GM18873 (cell line): ENCODE measurements at regions not wholly inside any gene's neighbourhood (a gene's known extent, or its start where the extent isn't known, plus 50 kb on each side); places are given as distances from the start of the nearest gene placed in this dataset.

Experiments
- ATAC-seq: cut with Tn5 transposase; IDR thresholded peaks from one replicate; pipeline ENCODE4 v1.9.1; 2021; ENCODE audit warnings: mild to moderate bottlenecking, moderate library complexity, moderate number of reproducible peaks; ENCODE audit not compliant: unreplicated experiment, low FRiP score

- no peak for ATAC-seq
These were observed 59.5 kb downstream of the PTGS2 start for GRCh38 chr1:186620566-186621350.

GRCh38 chr1:186618401-186619170 lies 61.6 kb downstream of the PTGS2 start:
- peak; percentile 100 for ATAC-seq

GRCh38 chr1:186617926-186618325 lies 62.3 kb downstream of the PTGS2 start:
- ATAC-seq: no peak

GRCh38 chr1:186616511-186616910 lies 63.7 kb downstream of the PTGS2 start:
- ATAC-seq: no peak

- no peak for ATAC-seq
These were observed 64.9 kb downstream of the PTGS2 start for GRCh38 chr1:186615332-186615731.

GRCh38 chr1:186611156-186611555 lies 69.1 kb downstream of the PTGS2 start:
- no peak for ATAC-seq

- ATAC-seq: no peak
These were observed 71.0 kb downstream of the PTGS2 start for GRCh38 chr1:186609183-186609582.

GRCh38 chr1:186605762-186606350 lies 74.4 kb downstream of the PTGS2 start:
- ATAC-seq: peak; percentile 68

- ATAC-seq: no peak
These were observed 84.3 kb downstream of the PTGS2 start for GRCh38 chr1:186595969-186596368.

GRCh38 chr1:186578325-186579016 lies 101.8 kb downstream of the PTGS2 start:
- no peak for ATAC-seq

GRCh38 chr1:186577633-186578032 lies 102.6 kb downstream of the PTGS2 start:
- ATAC-seq: no peak

GRCh38 chr1:186577216-186577615 lies 103.0 kb downstream of the PTGS2 start:
- ATAC-seq: no peak

GRCh38 chr1:186575348-186575747 lies 104.9 kb downstream of the PTGS2 start:
- no peak for ATAC-seq

- no peak for ATAC-seq
These were observed 105.3 kb downstream of the PTGS2 start for GRCh38 chr1:186574926-186575325.

- no peak for ATAC-seq
These were observed 107.7 kb downstream of the PTGS2 start for GRCh38 chr1:186572509-186572908.

GRCh38 chr1:186571771-186572170 lies 108.5 kb downstream of the PTGS2 start:
- ATAC-seq: no peak

GRCh38 chr1:186569856-186570255 lies 108.9 kb upstream of the PDC start:
- ATAC-seq: no peak

GRCh38 chr1:186568221-186568620 lies 107.3 kb upstream of the PDC start:
- no peak for ATAC-seq

GRCh38 chr1:186566140-186566855 lies 105.4 kb upstream of the PDC start:
- no peak for ATAC-seq

GRCh38 chr1:186564582-186564981 lies 103.7 kb upstream of the PDC start:
- ATAC-seq: no peak
